ENCODE measurements at regions not wholly inside any gene's neighbourhood (a gene's known extent, or its start where the extent isn't known, plus 50 kb on each side); places are given as distances from the start of the nearest gene placed in this dataset.

DNA sequence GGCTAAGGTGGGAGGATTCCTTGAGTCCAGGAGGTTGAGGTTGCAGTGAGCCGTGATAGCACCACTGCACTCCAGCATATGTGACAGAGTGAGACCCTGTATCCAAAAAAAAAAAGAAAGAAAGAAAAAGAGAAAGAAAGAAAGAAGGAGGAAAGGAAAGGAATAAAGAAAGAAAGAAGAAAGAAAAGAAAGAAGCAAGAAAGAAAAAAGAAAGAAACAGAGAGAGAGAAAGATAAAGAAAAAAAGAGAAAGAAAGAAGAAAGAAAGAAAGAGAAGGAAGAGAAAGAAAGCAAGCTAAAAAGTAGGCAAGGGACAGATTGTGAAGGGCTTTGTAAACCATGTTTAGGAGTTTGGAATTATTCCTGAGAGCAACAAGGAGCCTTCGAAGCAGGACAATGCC, 80.1 kb downstream of the MAB21L3 start:
- no peak for TF ChIP-seq YY1 (IDR thresholded peaks at IDR 0.05; ENCODE audit: insufficient read depth, insufficient read length)
- no peak for TF ChIP-seq ZNF274 (IDR thresholded peaks at IDR 0.05; ENCODE audit: low read depth, low read length)
- TF ChIP-seq SUZ12 (IDR thresholded peaks at IDR 0.05; ENCODE audit: extremely low read depth, insufficient read depth, insufficient read length) = no peak

Data from NT2/D1 (cell line).